ENCODE measurements at regions not wholly inside any gene's neighbourhood (a gene's known extent, or its start where the extent isn't known, plus 50 kb on each side); places are given as distances from the start of the nearest gene placed in this dataset.
A peak's percentile ranks its signal among the peaks of the same experiment; 100 is the strongest.

GRCh38 chr5:2998106-2998505 is 246.6 kb upstream of the IRX2 start:
- H3K9me3 ChIP-seq: no peaks in the 10 kb centered on the region
- no peak for TF ChIP-seq HOXA7 (CRISPR knock-in tag; IDR thresholded peaks at IDR 0.05)
- TF ChIP-seq MAFK (IDR thresholded peaks at IDR 0.05; ENCODE audit: partially characterized antibody): peak; percentile 41
- ChIA-PET CTCF (no interaction called here), POLR2A (no interaction called here)
- ATAC-seq (no peak), DNase-seq (ENCODE audit: low read depth in 1 of 2, low spot score in 1 of 2) (no peak), FAIRE-seq (no peak)
- no peaks in the 10 kb centered on the region for H3K4me1 ChIP-seq
- H3K4me3 ChIP-seq: no peak overlapping the region
- no peak overlapping the region for H3K4me2 ChIP-seq
- 39% methylated on average over 8 of the region's 8 CpGs for WGBS (ENCODE audit: missing lambda C conversion rate)
- H3K27ac ChIP-seq: no peak overlapping the region

GRCh38 chr5:2997179-2997578 is 245.7 kb upstream of the IRX2 start:
- WGBS (ENCODE audit: missing lambda C conversion rate): 2% methylated on average over 4 of the region's 4 CpGs
- ChIA-PET CTCF (interaction anchor here (0.5 kb wide), 1 partner anchor 400 kb away, joined by 3 read pairs; no protein-coding TSS in a partner anchor), POLR2A (no interaction called here)
- no peak for FAIRE-seq
- ATAC-seq: no peak
- Histone ChIP-seq H3K4me1 (no peaks in the 10 kb centered on the region), H3K9me3 (no peaks in the 10 kb centered on the region), H3K4me2 (no peak overlapping the region), H3K4me3 (no peak overlapping the region), H3K27ac (no peak overlapping the region)
- DNase-seq (ENCODE audit: low read depth in 1 of 2, low spot score in 1 of 2): no peak
- no peak for TF ChIP-seq BCL3 (IDR thresholded peaks at IDR 0.05)
- TF ChIP-seq ESRRA (IDR thresholded peaks at IDR 0.05; ENCODE audit: borderline replicate concordance, low read length): no peak
- TF ChIP-seq REST (IDR thresholded peaks at IDR 0.05): no peak
- no peak for TF ChIP-seq ZNF302 (CRISPR knock-in tag; IDR thresholded peaks at IDR 0.05)
- no peak for TF ChIP-seq HOXB13 (CRISPR knock-in tag; IDR thresholded peaks at IDR 0.05; ENCODE audit: low read depth)
- TF ChIP-seq CEBPB (IDR thresholded peaks at IDR 0.05): no peak
- TF ChIP-seq JUN (IDR thresholded peaks at IDR 0.05): no peak
- no peak for TF ChIP-seq ZC3H11A (IDR thresholded peaks at IDR 0.05)
- TF ChIP-seq POLR2AphosphoS2 (conservative IDR thresholded peaks at IDR 0.05; ENCODE audit: low read length): no peak
- no peak for TF ChIP-seq PHF8 (IDR thresholded peaks at IDR 0.05; ENCODE audit: borderline replicate concordance, low read depth)
- no peak for TF ChIP-seq ZFP36 (IDR thresholded peaks at IDR 0.05; ENCODE audit: borderline replicate concordance, partially characterized antibody)
- TF ChIP-seq CHD2 (IDR thresholded peaks at IDR 0.05; ENCODE audit: low read length, partially characterized antibody): no peak
- TF ChIP-seq EP300 (IDR thresholded peaks at IDR 0.05): no peak
- TF ChIP-seq HEYL (CRISPR knock-in tag; IDR thresholded peaks at IDR 0.05): no peak
- TF ChIP-seq FOXS1 (CRISPR knock-in tag; IDR thresholded peaks at IDR 0.05): no peak
- no peak for TF ChIP-seq KDM5A (IDR thresholded peaks at IDR 0.05)
- no peak for TF ChIP-seq EHMT2 (IDR thresholded peaks at IDR 0.05; ENCODE audit: low read depth)

GRCh38 chr5:2996687-2997086 is 245.2 kb upstream of the IRX2 start:
- Histone ChIP-seq H3K9me3 (no peaks in the 10 kb centered on the region), H3K4me1 (no peaks in the 10 kb centered on the region), H3K4me3 (no peak overlapping the region), H3K27ac (no peak overlapping the region), H3K4me2 (no peak overlapping the region)
- ATAC-seq (no peak), FAIRE-seq (no peak), DNase-seq (ENCODE audit: low read depth in 1 of 2, low spot score in 1 of 2) (no peak)
- POLR2A ChIA-PET: no interaction called here
- TF ChIP-seq PBX3 (IDR thresholded peaks at IDR 0.05) (no peak), JUN (IDR thresholded peaks at IDR 0.05) (no peak), HES2 (IDR thresholded peaks at IDR 0.05) (no peak), CHD2 (IDR thresholded peaks at IDR 0.05; ENCODE audit: low read length, partially characterized antibody) (no peak), ZNF302 (CRISPR knock-in tag; IDR thresholded peaks at IDR 0.05) (no peak), RNF2 (IDR thresholded peaks at IDR 0.05; ENCODE audit: borderline replicate concordance, low read depth) (no peak), FOXS1 (CRISPR knock-in tag; IDR thresholded peaks at IDR 0.05) (no peak), HOXB13 (CRISPR knock-in tag; IDR thresholded peaks at IDR 0.05; ENCODE audit: low read depth) (no peak), ELK1 (IDR thresholded peaks at IDR 0.05; ENCODE audit: low read depth, low read length) (no peak), ZFP36 (IDR thresholded peaks at IDR 0.05; ENCODE audit: borderline replicate concordance, partially characterized antibody) (no peak)
- 0% methylated on average over 4 of the region's 9 CpGs for WGBS (ENCODE audit: missing lambda C conversion rate)
- CTCF ChIA-PET: interaction anchor here (0.5 kb wide), 1 partner anchor 399 kb away, joined by 3 read pairs; no protein-coding TSS in a partner anchor

Measured in A549 (cell line).